Panc1 (cell line): ENCODE measurements at regions not wholly inside any gene's neighbourhood (a gene's known extent, or its start where the extent isn't known, plus 50 kb on each side); places are given as distances from the start of the nearest gene placed in this dataset.

Source experiments
- POLR2AphosphoS5 ChIP-seq: IDR thresholded peaks from 2 replicates; pipeline ENCODE4 v1.6.1; 2012; ENCODE audit warnings: mild to moderate bottlenecking, low read depth, low read length, moderate library complexity
- SIN3A ChIP-seq: IDR thresholded peaks from 2 replicates; pipeline ENCODE4 v1.6.1; 2012; ENCODE audit warnings: low read depth, mild to moderate bottlenecking, low read length, moderate library complexity, borderline replicate concordance; ENCODE audit not compliant: insufficient read depth
- TCF7L2 ChIP-seq: IDR thresholded peaks from 2 replicates; pipeline ENCODE4 v1.6.1; 2011; ENCODE audit warnings: mild to moderate bottlenecking, low read depth, low read length, inconsistent platforms
- TF ChIP-seq, protein P1 (sequence below): fragments of 450-650 bp; IDR thresholded peaks from 2 replicates; pipeline ENCODE4 v1.5.1; 2017; ENCODE audit warnings: mild to moderate bottlenecking
- TF ChIP-seq, protein P2 (sequence below), 2 experiments: IDR thresholded peaks; 2 replicates each; pipeline ENCODE4 v1.6.1; 2011 to 2012; ENCODE audit warnings: low read depth in 2 of 2, control low read depth in 1 of 2, low read length in 1 of 2, mild to moderate bottlenecking in 1 of 2, moderate library complexity in 1 of 2; ENCODE audit not compliant: insufficient read depth in 1 of 2

DNA sequence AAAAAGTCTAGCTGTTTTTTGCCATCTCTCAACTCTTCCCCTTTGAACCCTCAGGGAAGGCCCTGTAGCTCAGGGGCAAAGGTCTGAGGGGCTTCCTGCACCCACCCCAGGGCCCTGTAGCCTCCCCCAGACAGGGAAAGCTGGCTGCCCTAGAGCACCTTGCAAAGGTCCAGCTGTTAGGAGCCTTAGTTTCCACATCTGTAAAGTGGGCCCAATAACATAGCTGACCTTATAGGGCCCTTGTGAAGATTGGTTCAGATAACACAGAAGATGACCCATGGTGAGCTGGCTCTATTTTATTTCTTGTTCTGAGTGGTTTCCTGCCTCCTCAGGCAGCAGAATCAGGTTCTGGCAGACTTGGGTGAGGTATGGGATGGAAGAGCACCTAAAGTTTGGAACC is 55.2 kb upstream of the SMAD6 start:
- TF ChIP-seq, protein P1, sequence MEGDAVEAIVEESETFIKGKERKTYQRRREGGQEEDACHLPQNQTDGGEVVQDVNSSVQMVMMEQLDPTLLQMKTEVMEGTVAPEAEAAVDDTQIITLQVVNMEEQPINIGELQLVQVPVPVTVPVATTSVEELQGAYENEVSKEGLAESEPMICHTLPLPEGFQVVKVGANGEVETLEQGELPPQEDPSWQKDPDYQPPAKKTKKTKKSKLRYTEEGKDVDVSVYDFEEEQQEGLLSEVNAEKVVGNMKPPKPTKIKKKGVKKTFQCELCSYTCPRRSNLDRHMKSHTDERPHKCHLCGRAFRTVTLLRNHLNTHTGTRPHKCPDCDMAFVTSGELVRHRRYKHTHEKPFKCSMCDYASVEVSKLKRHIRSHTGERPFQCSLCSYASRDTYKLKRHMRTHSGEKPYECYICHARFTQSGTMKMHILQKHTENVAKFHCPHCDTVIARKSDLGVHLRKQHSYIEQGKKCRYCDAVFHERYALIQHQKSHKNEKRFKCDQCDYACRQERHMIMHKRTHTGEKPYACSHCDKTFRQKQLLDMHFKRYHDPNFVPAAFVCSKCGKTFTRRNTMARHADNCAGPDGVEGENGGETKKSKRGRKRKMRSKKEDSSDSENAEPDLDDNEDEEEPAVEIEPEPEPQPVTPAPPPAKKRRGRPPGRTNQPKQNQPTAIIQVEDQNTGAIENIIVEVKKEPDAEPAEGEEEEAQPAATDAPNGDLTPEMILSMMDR: no peak
- TF ChIP-seq, protein P2, sequence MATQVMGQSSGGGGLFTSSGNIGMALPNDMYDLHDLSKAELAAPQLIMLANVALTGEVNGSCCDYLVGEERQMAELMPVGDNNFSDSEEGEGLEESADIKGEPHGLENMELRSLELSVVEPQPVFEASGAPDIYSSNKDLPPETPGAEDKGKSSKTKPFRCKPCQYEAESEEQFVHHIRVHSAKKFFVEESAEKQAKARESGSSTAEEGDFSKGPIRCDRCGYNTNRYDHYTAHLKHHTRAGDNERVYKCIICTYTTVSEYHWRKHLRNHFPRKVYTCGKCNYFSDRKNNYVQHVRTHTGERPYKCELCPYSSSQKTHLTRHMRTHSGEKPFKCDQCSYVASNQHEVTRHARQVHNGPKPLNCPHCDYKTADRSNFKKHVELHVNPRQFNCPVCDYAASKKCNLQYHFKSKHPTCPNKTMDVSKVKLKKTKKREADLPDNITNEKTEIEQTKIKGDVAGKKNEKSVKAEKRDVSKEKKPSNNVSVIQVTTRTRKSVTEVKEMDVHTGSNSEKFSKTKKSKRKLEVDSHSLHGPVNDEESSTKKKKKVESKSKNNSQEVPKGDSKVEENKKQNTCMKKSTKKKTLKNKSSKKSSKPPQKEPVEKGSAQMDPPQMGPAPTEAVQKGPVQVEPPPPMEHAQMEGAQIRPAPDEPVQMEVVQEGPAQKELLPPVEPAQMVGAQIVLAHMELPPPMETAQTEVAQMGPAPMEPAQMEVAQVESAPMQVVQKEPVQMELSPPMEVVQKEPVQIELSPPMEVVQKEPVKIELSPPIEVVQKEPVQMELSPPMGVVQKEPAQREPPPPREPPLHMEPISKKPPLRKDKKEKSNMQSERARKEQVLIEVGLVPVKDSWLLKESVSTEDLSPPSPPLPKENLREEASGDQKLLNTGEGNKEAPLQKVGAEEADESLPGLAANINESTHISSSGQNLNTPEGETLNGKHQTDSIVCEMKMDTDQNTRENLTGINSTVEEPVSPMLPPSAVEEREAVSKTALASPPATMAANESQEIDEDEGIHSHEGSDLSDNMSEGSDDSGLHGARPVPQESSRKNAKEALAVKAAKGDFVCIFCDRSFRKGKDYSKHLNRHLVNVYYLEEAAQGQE (IDR thresholded peaks at IDR 0.05; ENCODE audit: insufficient read depth in 1 of 2, low read depth in 2 of 2, low read length in 1 of 2): no peak
- TF ChIP-seq POLR2AphosphoS5 (no peak), TCF7L2 (no peak), SIN3A (no peak)
